ENCODE measurements at regions not wholly inside any gene's neighbourhood (a gene's known extent, or its start where the extent isn't known, plus 50 kb on each side); places are given as distances from the start of the nearest gene placed in this dataset.
A peak's percentile ranks its signal among the peaks of the same experiment; 100 is the strongest.
"Not testable (repeated sequence)": the region's sequence is repeated elsewhere in the genome, so short reads cannot be mapped to it uniquely, and the experiment has no call there.

DNA sequence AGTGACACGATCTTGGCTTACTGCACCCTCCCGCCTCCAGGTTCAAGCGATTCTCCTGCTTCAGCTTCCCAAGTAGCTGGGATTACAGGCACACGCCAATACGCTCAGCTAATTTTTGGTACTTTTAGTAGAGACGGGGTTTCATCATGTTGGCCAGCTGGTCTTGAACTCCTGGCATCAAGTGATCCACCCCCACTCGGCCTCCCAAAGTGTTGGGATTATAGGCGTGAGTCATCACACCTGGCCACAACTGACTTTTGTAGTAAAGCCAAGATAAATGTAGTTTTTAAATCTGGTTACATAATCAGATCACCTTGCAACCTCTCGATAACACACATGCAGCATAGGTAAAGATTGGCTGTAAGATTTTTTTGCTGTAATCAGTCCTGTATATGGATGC lies 657.5 kb upstream of the DPPA4 start:
- Histone ChIP-seq H3K9me3 (no peaks in the 10 kb centered on the region), H3K4me3 (ENCODE audit: control insufficient read depth in 1 of 2, extremely low read depth in 1 of 2, low read length in 1 of 2) (no peak overlapping the region), H3K36me3 (ENCODE audit: control insufficient read depth in 2 of 2, extremely low read depth in 1 of 2, insufficient read depth in 1 of 2, low read length in 1 of 2) (no peaks in the 10 kb centered on the region), H3K27me3 (replicated peaks in 1 of 2; ENCODE audit: control insufficient read depth in 2 of 2, extremely low read depth in 1 of 2, insufficient read depth in 2 of 2, low read length in 1 of 2) (no peaks in the 10 kb centered on the region), H3K4me1 (ENCODE audit: control insufficient read depth in 1 of 2, extremely low read depth in 1 of 2, insufficient read depth in 2 of 2, low read length in 2 of 2) (no peaks in the 10 kb centered on the region), H3K27ac (ENCODE audit: low read length) (no peak overlapping the region)
- H3K4me3 Mint-ChIP-seq, result no peak overlapping the region
- H3K27me3 Mint-ChIP-seq, result no peaks in the 10 kb centered on the region
- no peaks in the 10 kb centered on the region for H3K36me3 Mint-ChIP-seq
- 100% methylated on average over 4 of the region's 9 CpGs for WGBS (ENCODE audit: insufficient coverage)
- H3K27ac Mint-ChIP-seq, result no peak overlapping the region
- ATAC-seq (replicated peaks in 1 of 4) (no peak), DNase-seq (no peak)
- peaks cover 0 to 6% (median 3%) of the 10 kb centered on the region in 3 donors for H3K4me1 Mint-ChIP-seq
- peaks cover 0 to 7% (median 5%) of the 10 kb centered on the region in 3 donors for H3K9me3 Mint-ChIP-seq
- POLR2A ChIA-PET, result no interaction called here
- CTCF ChIA-PET, result no interaction called here

DNA sequence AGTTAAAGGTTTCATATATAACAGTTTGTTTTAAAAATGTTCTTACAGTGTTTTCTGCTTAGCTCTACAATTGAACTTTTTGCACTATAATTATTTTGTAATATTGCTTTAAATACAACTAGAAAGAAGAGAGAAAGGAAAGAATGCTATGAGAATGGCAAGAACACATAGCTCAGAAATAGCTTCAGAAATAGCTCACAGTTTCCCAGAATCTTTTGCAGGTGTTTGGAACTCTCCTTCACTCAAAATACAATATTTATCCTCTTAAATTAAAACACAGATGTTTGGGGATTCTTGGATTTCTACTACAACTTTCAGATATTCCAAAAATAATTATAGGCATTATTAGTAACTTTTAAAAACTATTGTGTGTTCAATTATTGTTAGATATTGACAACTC lies 658.0 kb upstream of the DPPA4 start:
- no peaks in the 10 kb centered on the region for H3K27me3 ChIP-seq (replicated peaks in 1 of 2; ENCODE audit: control insufficient read depth in 2 of 2, extremely low read depth in 1 of 2, insufficient read depth in 2 of 2, low read length in 1 of 2)
- Mint-ChIP-seq H3K36me3 (no peaks in the 10 kb centered on the region), H3K4me3 (no peak overlapping the region), H3K27ac (no peak overlapping the region), H3K27me3 (no peaks in the 10 kb centered on the region), H3K4me1 (peaks cover 0 to 6% (median 3%) of the 10 kb centered on the region in 3 donors), H3K9me3 (peaks cover 0 to 7% (median 5%) of the 10 kb centered on the region in 3 donors)
- ChIA-PET CTCF (no interaction called here), POLR2A (no interaction called here)
- H3K36me3 ChIP-seq (ENCODE audit: control insufficient read depth in 2 of 2, extremely low read depth in 1 of 2, insufficient read depth in 1 of 2, low read length in 1 of 2), result no peaks in the 10 kb centered on the region
- no peaks in the 10 kb centered on the region for H3K4me1 ChIP-seq (ENCODE audit: control insufficient read depth in 1 of 2, extremely low read depth in 1 of 2, insufficient read depth in 2 of 2, low read length in 2 of 2)
- H3K4me3 ChIP-seq (ENCODE audit: control insufficient read depth in 1 of 2, extremely low read depth in 1 of 2, low read length in 1 of 2), result no peak overlapping the region
- no peak for ATAC-seq (replicated peaks in 1 of 4)
- H3K9me3 ChIP-seq, result no peaks in the 10 kb centered on the region
- no peak overlapping the region for H3K27ac ChIP-seq (ENCODE audit: low read length)
- DNase-seq, result no peak

DNA sequence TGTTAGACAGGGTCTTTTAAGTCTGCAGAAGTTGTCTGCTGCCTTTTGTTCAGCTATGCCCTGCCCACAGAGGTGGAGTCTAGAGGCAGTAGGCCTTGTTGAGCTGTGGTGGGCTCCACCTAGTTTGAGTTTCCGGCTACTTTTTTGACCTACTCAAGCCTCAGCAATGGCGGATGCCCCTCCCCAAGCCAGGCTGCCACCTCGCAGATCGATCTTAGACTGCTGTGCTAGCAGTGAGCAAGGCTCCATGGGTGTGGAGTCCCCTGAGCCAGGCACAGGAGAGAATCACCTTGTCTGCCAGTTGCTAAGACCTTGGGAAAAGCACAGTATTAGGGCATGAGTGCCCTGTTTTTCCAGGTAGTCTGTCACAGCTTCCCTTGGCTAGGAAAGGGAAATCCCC lies 664.6 kb upstream of the DPPA4 start:
- CTCF ChIA-PET; DNase-seq; H3K4me3 Mint-ChIP-seq; H3K4me1 Mint-ChIP-seq; H3K27me3 Mint-ChIP-seq; POLR2A ChIA-PET; H3K9me3 Mint-ChIP-seq; H3K36me3 ChIP-seq (ENCODE audit: control insufficient read depth in 2 of 2, extremely low read depth in 1 of 2, insufficient read depth in 1 of 2, low read length in 1 of 2); H3K27ac Mint-ChIP-seq; H3K36me3 Mint-ChIP-seq; H3K4me3 ChIP-seq (ENCODE audit: control insufficient read depth in 1 of 2, extremely low read depth in 1 of 2, low read length in 1 of 2); ATAC-seq (replicated peaks in 1 of 4); H3K27me3 ChIP-seq (replicated peaks in 1 of 2; ENCODE audit: control insufficient read depth in 2 of 2, extremely low read depth in 1 of 2, insufficient read depth in 2 of 2, low read length in 1 of 2); H3K27ac ChIP-seq (ENCODE audit: low read length); H3K9me3 ChIP-seq; H3K4me1 ChIP-seq (ENCODE audit: control insufficient read depth in 1 of 2, extremely low read depth in 1 of 2, insufficient read depth in 2 of 2, low read length in 2 of 2): not testable (repeated sequence)
- 88% methylated on average over 2 of the region's 4 CpGs for WGBS (ENCODE audit: insufficient coverage)

DNA sequence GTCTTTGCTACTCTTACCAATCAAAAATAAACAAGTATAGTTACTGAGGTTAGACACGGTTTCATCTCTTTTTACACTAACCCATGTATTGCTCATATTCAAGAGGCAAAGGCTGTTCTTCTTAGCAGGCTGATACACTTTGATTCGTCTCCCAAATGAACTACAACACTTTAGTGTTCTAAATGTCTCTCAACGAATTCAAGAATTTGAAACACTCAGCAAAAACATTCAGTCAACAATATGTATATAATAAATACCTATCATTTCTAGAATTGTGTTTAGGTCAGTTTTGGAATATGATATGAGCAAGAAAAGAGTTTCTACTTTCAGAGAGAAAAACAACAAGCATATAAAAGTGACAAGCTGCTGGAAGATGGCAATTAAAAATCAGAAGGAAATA lies 669.6 kb upstream of the DPPA4 start:
- CTCF ChIA-PET, result no interaction called here

DNA sequence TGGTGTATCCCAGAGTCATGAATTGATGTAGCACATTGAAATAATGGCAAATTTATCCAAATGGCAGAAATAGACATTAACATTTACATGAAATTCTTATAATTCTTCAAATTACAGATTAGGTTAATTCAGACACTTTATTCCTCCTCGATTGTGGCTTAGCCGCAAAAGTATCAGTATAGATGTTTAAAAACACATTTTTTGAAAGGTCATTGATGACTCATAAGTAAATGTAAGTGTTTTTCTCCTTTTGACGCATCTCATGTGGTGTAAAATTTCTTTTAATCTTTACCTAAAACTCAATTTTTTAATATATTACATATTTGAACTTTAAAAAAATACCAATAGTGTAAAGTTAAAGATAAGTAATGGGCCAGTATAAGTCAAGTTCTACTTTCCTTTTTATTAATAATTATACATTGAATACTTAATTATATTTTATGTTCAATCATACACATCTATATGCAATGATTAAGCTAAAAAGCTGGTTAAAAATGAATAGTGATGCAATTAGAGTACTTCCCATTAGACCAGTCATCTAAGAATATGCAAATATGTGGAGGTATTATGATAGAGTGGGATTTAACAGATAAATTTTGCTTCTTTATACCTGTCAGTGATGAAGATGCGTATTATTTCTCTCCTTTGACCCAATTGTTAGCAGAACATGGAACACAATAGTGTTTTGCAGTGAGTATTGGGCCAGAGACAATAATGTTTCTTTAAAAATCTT lies 678.1 kb upstream of the DPPA4 start:
- peaks cover 0 to 2% (median under 1%) of the 10 kb centered on the region in 3 donors for H3K9me3 Mint-ChIP-seq
- H3K27me3 Mint-ChIP-seq, result peaks cover 0 to 3% of the 10 kb centered on the region in 2 donors
- no peak overlapping the region for H3K4me3 Mint-ChIP-seq
- H3K4me1 Mint-ChIP-seq, result peaks cover 0 to 17% (median 14%) of the 10 kb centered on the region in 3 donors
- H3K36me3 Mint-ChIP-seq, result no peaks in the 10 kb centered on the region
- H3K4me3 ChIP-seq (ENCODE audit: control insufficient read depth in 1 of 2, extremely low read depth in 1 of 2, low read length in 1 of 2), result no peak overlapping the region
- peak in 1 of 4 experiments; percentile 35 for ATAC-seq (replicated peaks in 1 of 4)
- H3K4me1 ChIP-seq (ENCODE audit: control insufficient read depth in 1 of 2, extremely low read depth in 1 of 2, insufficient read depth in 2 of 2, low read length in 2 of 2), result no peaks in the 10 kb centered on the region
- no peaks in the 10 kb centered on the region for H3K27me3 ChIP-seq (replicated peaks in 1 of 2; ENCODE audit: control insufficient read depth in 2 of 2, extremely low read depth in 1 of 2, insufficient read depth in 2 of 2, low read length in 1 of 2)
- H3K27ac ChIP-seq (ENCODE audit: low read length), result no peak overlapping the region
- ChIA-PET POLR2A (no interaction called here), CTCF (no interaction called here)
- no peaks in the 10 kb centered on the region for H3K36me3 ChIP-seq (ENCODE audit: control insufficient read depth in 2 of 2, extremely low read depth in 1 of 2, insufficient read depth in 1 of 2, low read length in 1 of 2)
- no peaks in the 10 kb centered on the region for H3K9me3 ChIP-seq
- no CpG with 5 or more reads among the region's 4 CpGs for WGBS (ENCODE audit: insufficient coverage)
- no peak overlapping the region for H3K27ac Mint-ChIP-seq
- DNase-seq, result no peak

More for the DNA sequence above, 669.6 kb upstream of the DPPA4 start:
- DNase-seq, result no peak
- WGBS (ENCODE audit: insufficient coverage), result no CpG with 5 or more reads among the region's 3 CpGs
- Mint-ChIP-seq H3K4me3 (no peak overlapping the region), H3K36me3 (peaks cover 2% of the 10 kb centered on the region), H3K27me3 (peaks cover 0 to 2% of the 10 kb centered on the region in 2 donors), H3K9me3 (peaks cover 0 to 4% (median 0%) of the 10 kb centered on the region in 3 donors), H3K27ac (no peak overlapping the region), H3K4me1 (peaks cover 0 to 3% (median 0%) of the 10 kb centered on the region in 3 donors)
- POLR2A ChIA-PET, result no interaction called here
- Histone ChIP-seq H3K36me3 (ENCODE audit: control insufficient read depth in 2 of 2, extremely low read depth in 1 of 2, insufficient read depth in 1 of 2, low read length in 1 of 2) (no peaks in the 10 kb centered on the region), H3K4me1 (ENCODE audit: control insufficient read depth in 1 of 2, extremely low read depth in 1 of 2, insufficient read depth in 2 of 2, low read length in 2 of 2) (no peaks in the 10 kb centered on the region), H3K27me3 (replicated peaks in 1 of 2; ENCODE audit: control insufficient read depth in 2 of 2, extremely low read depth in 1 of 2, insufficient read depth in 2 of 2, low read length in 1 of 2) (no peaks in the 10 kb centered on the region), H3K4me3 (ENCODE audit: control insufficient read depth in 1 of 2, extremely low read depth in 1 of 2, low read length in 1 of 2) (no peak overlapping the region), H3K27ac (ENCODE audit: low read length) (no peak overlapping the region), H3K9me3 (peaks cover 3% of the 10 kb centered on the region)
- no peak for ATAC-seq (replicated peaks in 1 of 4)

DNA sequence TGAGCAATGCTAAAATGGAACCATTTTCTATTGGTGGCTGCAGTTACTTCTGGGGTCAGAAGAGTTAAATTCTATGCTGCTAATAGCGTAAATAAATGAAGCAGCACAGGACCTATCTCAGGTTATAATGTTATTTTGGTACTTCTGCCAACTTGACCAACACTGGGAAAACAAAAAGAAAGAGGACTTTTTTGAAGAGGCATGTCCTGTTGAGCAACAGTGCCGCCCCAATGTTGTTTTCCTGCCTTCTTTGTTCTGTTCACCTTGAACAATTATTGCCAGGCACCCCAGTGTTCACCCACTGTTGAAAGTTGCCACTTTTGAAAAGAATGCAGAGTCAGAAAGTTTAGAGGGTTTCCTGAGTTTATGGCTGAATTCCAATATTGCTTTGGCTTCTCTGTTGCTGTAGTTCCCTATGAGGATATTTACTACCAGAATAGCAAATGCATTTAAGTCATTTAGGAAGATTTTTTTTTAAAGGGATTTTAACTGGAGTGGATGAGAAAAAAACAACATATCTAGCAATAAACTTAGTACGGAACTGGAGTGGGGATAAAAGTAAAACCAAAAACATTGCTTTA lies 679.0 kb upstream of the DPPA4 start:
- no peaks in the 10 kb centered on the region for H3K4me1 ChIP-seq (ENCODE audit: control insufficient read depth in 1 of 2, extremely low read depth in 1 of 2, insufficient read depth in 2 of 2, low read length in 2 of 2)
- ATAC-seq (replicated peaks in 1 of 4) (peak in 1 of 4 experiments; percentile 42), DNase-seq (peak in 1 of 35 experiments; percentile 2)
- Mint-ChIP-seq H3K27me3 (peaks cover 0 to 4% of the 10 kb centered on the region in 2 donors), H3K9me3 (peaks cover 0 to 2% (median 0%) of the 10 kb centered on the region in 3 donors), H3K27ac (peak overlapping the region in 1 of 2 donors; percentile 66), H3K4me3 (peak overlapping the region in 2 of 3 donors; percentile 17 to 44), H3K4me1 (peaks cover 0 to 17% (median 14%) of the 10 kb centered on the region in 3 donors), H3K36me3 (no peaks in the 10 kb centered on the region)
- H3K27ac ChIP-seq (ENCODE audit: low read length), result no peak overlapping the region
- H3K9me3 ChIP-seq, result no peaks in the 10 kb centered on the region
- no peaks in the 10 kb centered on the region for H3K36me3 ChIP-seq (ENCODE audit: control insufficient read depth in 2 of 2, extremely low read depth in 1 of 2, insufficient read depth in 1 of 2, low read length in 1 of 2)
- WGBS (ENCODE audit: insufficient coverage), result 63% methylated on average over 1 of the region's 3 CpGs
- POLR2A ChIA-PET, result no interaction called here
- CTCF ChIA-PET, result no interaction called here
- no peaks in the 10 kb centered on the region for H3K27me3 ChIP-seq (replicated peaks in 1 of 2; ENCODE audit: control insufficient read depth in 2 of 2, extremely low read depth in 1 of 2, insufficient read depth in 2 of 2, low read length in 1 of 2)
- H3K4me3 ChIP-seq (ENCODE audit: control insufficient read depth in 1 of 2, extremely low read depth in 1 of 2, low read length in 1 of 2), result no peak overlapping the region
